ENCODE measurements at regions not wholly inside any gene's neighbourhood (a gene's known extent, or its start where the extent isn't known, plus 50 kb on each side); places are given as distances from the start of the nearest gene placed in this dataset.
"Not testable (repeated sequence)": the region's sequence is repeated elsewhere in the genome, so short reads cannot be mapped to it uniquely, and the experiment has no call there.

- no peak for DNase-seq (ENCODE audit: low read depth in 2 of 2)
Observed at GRCh38 chrX:1059576-1060561, 152.6 kb downstream of the CRLF2 start.

DNA sequence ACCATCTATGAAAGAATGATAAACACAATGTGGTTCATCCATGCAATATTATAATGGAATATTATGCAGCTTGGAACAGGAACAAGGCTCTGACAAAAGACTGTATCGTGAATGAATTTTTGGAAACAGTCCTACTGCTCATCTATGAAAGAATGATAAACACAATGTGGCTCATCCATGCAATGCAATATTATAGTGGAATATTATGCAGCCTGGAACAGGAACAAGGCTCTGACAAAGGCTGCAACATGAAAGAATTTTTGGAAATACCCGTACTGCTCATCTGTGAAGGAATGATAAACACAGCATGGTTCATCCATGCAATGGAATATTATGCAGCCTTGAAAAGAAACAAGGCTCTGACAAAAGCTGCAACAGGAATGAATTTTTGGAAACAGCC is 158.8 kb downstream of the CRLF2 start:
- DNase-seq (ENCODE audit: low read depth in 2 of 2): not testable (repeated sequence)

GRCh38 chrX:1053072-1053471 is 159.4 kb downstream of the CRLF2 start:
- no peak for DNase-seq (ENCODE audit: low read depth in 2 of 2)

- DNase-seq (ENCODE audit: low read depth in 2 of 2): no peak
Observed at GRCh38 chrX:1052021-1052420, 160.4 kb downstream of the CRLF2 start.

- DNase-seq (ENCODE audit: low read depth in 2 of 2): no peak
Observed at GRCh38 chrX:1051421-1051820, 161.0 kb downstream of the CRLF2 start.

- no peak for DNase-seq (ENCODE audit: low read depth in 2 of 2)
Observed at GRCh38 chrX:1045680-1046314, 166.7 kb downstream of the CRLF2 start.

- no peak for DNase-seq (ENCODE audit: low read depth in 2 of 2)
Observed at GRCh38 chrX:1041091-1041490, 171.4 kb downstream of the CRLF2 start.

- DNase-seq (ENCODE audit: low read depth in 2 of 2): not testable (repeated sequence)
Observed at GRCh38 chrX:1035931-1036330, 176.5 kb downstream of the CRLF2 start.

DNA sequence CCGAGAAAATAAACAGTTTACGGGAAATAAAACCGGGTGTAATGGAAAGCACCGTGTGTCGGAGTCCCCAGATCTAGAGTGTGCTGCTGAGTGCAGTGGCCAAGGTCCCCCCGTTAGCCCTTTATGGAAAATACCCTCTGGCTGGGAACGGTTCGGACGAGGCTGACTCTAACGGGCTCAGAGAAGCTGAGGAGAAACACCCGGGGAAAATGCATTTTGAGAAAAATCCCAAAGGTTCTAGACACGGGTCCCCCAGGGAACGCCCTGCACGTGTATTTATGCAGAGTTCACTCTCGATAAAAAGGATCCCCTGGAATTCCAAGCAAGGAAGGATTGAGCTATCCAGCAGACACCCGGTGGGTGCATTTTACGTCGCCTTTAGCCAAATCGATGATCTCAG is 177.2 kb downstream of the CRLF2 start:
- DNase-seq (ENCODE audit: low read depth in 2 of 2): no peak

GRCh38 chrX:1034717-1035116 is 177.7 kb downstream of the CRLF2 start:
- DNase-seq (ENCODE audit: low read depth in 2 of 2): no peak

- DNase-seq (ENCODE audit: low read depth in 2 of 2): no peak
Observed at GRCh38 chrX:1031521-1032430, 180.7 kb downstream of the CRLF2 start.

- DNase-seq (ENCODE audit: low read depth in 2 of 2): no peak
Observed at GRCh38 chrX:1029494-1029893, 183.0 kb downstream of the CRLF2 start.

DNA sequence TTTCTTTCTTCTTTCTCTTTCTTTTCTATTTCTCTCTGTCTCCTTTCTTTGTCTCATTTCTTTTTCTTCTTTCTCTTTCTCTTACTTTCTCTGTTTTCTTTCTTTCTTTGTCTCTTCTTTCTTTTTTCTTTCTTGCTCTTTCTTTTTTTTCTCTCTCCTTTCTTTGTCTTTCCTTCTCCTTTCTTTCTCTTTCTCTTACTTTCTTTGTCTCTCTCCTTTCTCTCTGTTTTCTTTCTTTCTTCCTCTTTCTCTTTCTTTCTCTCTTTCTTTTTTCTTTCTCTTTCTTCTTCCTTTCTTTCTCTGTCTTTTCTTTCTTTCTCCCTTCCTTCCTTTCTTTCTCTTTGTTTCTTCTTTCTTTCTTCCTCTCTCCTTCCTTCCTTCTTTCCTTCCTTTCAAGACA is 184.8 kb downstream of the CRLF2 start:
- DNase-seq (ENCODE audit: low read depth in 2 of 2): no peak

DNA sequence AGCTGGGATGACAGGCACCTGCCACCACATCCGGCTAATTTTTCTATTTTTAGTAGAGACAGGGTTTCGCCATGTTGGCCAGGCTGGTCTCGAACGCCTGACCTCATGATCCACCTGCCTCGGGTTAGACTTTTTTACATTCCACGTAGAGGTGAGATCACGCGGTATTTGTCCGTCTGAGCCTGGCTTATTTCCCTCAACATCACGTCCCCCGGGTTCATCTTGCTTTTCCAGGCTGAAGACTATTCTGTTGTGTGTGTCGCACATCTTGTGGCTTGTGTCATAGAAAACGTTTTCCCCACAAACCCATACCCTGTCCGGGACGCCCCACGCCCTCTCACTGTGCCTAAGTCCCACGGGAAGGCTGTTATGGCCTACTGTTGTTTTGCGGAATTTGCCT is 185.3 kb downstream of the CRLF2 start:
- no peak for DNase-seq (ENCODE audit: low read depth in 2 of 2)

DNA sequence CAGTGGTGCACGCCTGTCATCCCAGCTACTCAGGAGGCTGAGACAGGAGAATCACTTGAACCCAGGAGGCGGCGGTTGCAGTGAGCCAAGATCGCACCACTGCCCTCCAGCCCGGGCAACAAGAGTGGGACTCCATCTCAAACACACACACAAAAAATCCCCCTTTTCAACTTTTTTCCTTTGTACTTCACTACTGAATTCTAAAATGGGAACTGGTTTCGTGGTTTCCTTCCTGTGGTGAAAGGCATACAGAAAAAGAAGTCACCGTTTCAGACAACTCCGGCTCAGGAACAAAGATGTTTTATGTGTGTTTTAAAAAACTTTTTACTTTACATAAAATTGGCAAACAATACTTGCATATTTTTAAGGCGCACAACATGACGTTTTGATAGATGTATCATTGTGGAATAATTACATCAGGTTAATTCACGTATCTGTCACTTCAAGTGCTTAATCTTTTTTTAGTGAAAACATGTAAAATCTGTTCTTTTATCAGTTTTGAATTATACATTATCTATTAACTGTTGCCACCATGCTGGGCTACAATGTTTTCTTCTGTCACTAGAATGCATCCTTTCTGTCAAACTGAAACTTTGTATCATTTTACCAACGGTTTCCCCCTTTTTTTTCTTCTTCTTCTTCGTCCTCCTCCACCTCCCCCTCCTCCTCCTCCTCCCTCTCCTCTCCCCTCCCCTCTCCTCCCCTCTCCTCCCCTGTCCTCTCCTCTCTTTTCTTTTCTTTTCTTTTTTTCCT is 186.0 kb downstream of the CRLF2 start:
- DNase-seq (ENCODE audit: low read depth in 2 of 2): no peak

DNA sequence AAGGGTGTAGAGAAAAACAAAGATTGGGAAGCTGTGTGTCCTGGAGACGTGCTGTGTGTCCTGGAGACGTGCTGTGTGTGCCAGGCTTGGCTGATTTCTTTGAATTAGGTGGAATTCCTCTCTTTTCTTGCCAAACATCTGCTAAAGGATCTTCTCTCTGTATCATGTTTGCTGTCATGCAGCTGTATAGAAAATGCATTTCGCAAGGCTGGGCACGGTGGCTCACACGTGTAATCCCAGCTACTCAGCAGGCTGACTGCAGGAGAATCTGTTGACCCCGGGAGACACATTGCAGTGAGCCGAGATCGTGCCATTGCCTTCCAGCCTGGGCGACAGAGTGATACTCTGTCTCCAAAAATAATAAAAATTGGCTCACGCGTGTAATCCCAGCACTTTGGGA is 187.0 kb downstream of the CRLF2 start:
- no peak for DNase-seq (ENCODE audit: low read depth in 2 of 2)

- no peak for DNase-seq (ENCODE audit: low read depth in 2 of 2)
Observed at GRCh38 chrX:1023676-1024075, 188.8 kb downstream of the CRLF2 start.

GRCh38 chrX:1021314-1021993 is 191.0 kb downstream of the CRLF2 start:
- not testable (repeated sequence) for DNase-seq (ENCODE audit: low read depth in 2 of 2)

DNA sequence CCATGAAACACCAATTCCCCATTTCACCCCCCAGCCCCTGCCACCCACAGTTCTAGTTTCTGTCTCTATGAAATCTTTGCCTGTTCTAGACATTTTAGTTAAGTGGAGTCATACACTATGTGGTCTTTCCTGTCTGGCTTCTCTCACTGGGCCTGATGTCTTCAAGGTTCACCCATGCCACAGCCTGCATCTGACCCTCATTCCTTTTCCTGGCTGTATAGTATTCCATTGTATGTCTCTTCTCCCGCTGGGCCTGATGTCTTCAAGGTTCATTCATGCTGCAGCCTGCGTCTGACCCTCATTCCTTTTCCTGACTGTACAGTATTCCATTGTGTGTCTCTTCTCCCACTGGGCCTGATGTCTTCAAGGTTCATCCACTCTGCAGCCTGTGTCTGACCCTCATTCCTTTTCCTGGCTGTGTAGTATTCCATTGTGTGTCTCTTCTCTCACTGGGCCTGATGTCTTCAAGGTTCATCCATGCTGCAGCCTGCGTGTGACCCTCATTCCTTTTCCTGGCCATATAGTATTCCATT is 191.7 kb downstream of the CRLF2 start:
- DNase-seq (ENCODE audit: low read depth in 2 of 2): no peak

DNA sequence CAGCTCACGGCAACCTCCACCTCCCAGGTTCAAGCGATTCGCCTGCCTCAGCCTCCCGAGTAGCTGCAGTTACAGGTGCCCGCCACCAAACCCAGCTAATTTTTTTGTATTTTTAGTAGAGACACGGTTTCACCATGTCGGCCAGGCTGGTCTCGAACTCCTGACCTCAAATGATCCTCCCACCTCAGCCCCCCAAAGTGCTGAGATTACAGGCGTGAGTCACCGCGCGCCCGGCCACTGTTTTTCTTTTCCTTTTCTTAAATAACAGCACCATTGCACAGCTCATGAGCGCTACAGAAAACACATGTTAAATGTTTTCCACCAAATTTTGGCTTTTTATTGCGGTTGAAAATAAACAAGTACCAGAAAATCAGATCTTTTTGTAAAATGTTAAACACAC is 195.5 kb downstream of the CRLF2 start:
- DNase-seq (ENCODE audit: low read depth in 2 of 2): not testable (repeated sequence)
